ENCODE measurements at regions not wholly inside any gene's neighbourhood (a gene's known extent, or its start where the extent isn't known, plus 50 kb on each side); places are given as distances from the start of the nearest gene placed in this dataset.

DNA sequence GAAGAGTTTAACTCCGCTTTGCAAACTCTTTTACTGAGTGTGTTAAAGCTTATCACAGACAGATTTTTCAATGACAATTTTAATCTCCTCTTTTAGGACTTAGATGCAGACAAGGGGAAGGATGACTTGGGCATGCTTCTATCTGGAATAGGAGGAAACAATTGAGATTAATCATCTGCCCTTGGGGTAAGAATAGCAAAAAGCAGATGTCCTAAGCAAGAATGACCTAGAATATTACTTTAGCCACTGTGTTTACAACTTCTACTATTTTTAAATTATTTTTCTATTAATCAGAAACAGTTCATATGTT lies 569.0 kb upstream of the ADGRL2 start:
- Histone ChIP-seq H3K27me3 (no peaks in the 10 kb centered on the region), H3K4me3 (no peak overlapping the region), H3K27ac (peak overlapping the region; percentile 7 to 61), H3K36me3 (no peaks in the 10 kb centered on the region), H3K9me3 (no peaks in the 10 kb centered on the region), H3K4me1 (peaks cover 0 to 9% of the 10 kb centered on the region in 2 donors)
- no peak for TF ChIP-seq CTCF (IDR thresholded peaks at IDR 0.05)
- no peak for DNase-seq (ENCODE audit: low spot score)

DNA sequence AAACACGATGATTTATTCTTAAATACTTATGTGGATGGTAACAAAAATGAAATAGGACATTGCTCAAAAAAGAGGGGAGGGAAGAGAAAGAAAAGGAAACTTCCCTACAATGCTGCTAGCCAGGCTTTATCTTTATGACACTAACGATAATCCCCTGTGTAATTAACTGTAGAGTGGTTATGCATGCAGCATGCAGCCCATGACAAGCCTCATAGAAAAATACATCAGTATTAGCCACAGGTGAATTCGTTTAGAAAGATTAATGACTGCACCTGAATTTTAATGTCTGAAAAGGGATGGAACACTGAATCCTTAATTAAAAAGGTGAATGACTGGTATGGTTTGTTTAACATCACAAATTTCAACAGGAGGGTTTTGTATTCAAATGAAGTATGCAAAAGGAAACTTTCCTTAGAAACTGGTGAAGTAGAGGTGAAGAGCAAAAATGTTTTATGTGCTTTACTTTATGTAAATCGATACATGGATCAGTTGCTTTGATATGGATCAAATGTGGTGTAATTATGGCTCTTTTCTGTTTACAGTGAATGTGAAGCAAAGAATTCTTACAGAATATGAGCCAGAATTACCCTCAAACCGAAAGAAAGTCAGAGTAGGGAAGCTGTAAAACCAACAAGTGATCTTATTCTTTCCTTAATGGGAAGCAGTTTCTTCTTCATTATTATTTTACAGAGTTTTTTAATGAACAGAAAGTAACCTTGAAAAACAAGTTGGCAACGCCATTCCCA lies 569.6 kb upstream of the ADGRL2 start:
- peaks cover 0 to 9% of the 10 kb centered on the region in 2 donors for H3K4me1 ChIP-seq
- no peaks in the 10 kb centered on the region for H3K36me3 ChIP-seq
- TF ChIP-seq CTCF (IDR thresholded peaks at IDR 0.05) = no peak
- no peaks in the 10 kb centered on the region for H3K9me3 ChIP-seq
- peak overlapping the region; percentile 7 to 61 for H3K27ac ChIP-seq
- no peak for DNase-seq (ENCODE audit: low spot score)
- no peaks in the 10 kb centered on the region for H3K27me3 ChIP-seq
- no peak overlapping the region for H3K4me3 ChIP-seq

DNA sequence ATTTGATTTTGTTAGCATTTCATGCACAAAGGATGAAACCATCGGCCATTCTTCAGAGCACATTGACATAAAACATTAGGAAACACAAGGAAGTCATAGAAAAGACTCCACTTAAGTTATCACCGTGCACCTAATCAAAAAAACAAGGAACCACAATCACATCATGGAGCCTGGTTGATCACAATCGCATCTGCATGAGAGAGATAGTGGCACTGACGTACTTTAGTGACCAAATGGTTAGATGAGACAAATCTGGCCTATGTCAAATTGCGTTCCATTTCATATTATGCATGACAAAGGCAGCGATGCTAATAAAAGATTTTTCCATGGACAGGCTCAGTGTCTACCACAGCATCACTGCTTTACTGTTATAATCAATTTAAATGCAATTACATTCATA lies 571.8 kb upstream of the ADGRL2 start:
- H3K9me3 ChIP-seq = no peaks in the 10 kb centered on the region
- no peak overlapping the region for H3K27ac ChIP-seq
- no peaks in the 10 kb centered on the region for H3K27me3 ChIP-seq
- H3K36me3 ChIP-seq = no peaks in the 10 kb centered on the region
- H3K4me3 ChIP-seq = no peak overlapping the region
- DNase-seq (ENCODE audit: low spot score) = no peak
- peaks cover 0 to 13% of the 10 kb centered on the region in 2 donors for H3K4me1 ChIP-seq
- no peak for TF ChIP-seq CTCF (IDR thresholded peaks at IDR 0.05)

DNA sequence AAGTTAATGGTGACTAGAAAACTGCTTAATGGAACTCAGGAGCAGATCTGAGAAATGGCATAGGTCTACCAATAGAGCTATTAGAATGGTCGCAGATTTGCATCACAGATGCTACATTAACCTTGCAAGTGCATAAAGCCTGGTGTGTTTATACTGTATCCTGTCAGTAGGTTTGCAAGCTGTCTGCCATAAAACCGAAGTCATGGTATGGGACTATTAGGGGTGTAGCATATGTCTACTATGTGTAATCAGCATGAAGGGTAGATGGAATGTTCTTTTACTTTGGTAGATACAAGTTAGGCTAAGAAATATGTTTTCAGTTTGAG lies 574.2 kb upstream of the ADGRL2 start:
- Histone ChIP-seq H3K27me3 (no peaks in the 10 kb centered on the region), H3K4me3 (no peak overlapping the region), H3K27ac (peak overlapping the region in 1 of 2 donors; percentile 74), H3K9me3 (no peaks in the 10 kb centered on the region), H3K4me1 (peaks cover 0 to 5% of the 10 kb centered on the region in 2 donors), H3K36me3 (no peaks in the 10 kb centered on the region)
- DNase-seq (ENCODE audit: low spot score) = no peak
- TF ChIP-seq CTCF (IDR thresholded peaks at IDR 0.05) = no peak

DNA sequence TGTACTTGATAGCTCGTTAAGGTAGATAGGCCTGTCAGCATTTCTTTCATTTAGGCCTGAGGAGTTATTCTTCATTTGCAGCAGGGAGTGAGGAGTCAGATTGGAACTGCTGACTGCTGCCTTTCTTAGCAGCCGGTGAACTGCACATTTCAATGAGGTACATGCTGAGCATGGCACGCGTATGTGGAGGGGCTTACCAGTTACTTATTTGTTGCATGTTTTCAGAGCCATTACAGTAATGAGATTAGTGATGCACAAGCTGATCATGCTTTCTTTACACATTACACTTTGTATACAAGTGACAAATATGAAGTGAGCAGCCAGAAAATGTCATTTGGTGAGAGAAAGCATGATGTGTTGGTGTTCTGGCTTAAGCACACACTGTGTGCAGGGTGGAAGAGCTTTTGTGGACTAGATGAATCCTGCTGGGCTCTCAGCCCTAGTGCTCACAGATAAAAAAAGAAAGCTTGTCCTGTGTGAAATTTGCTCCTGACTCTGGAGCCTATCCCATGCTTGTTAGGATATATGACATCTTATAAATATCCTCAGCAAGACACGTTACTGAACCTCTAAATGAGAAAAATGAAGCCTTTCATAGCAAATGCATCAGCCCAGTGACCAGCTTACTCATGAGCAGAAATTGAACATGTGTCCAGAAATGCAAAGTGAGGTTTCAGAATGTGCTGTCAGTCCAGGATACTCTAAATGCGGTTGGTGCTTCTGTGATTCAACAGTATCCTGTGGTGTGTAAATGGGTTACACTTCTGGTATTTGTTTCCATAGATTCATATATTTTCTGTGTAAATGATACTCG lies 574.7 kb upstream of the ADGRL2 start:
- H3K4me3 ChIP-seq = no peak overlapping the region
- peak overlapping the region in 1 of 2 donors; percentile 74 for H3K27ac ChIP-seq
- no peaks in the 10 kb centered on the region for H3K27me3 ChIP-seq
- H3K9me3 ChIP-seq = no peaks in the 10 kb centered on the region
- TF ChIP-seq CTCF (IDR thresholded peaks at IDR 0.05) = no peak
- H3K36me3 ChIP-seq = no peaks in the 10 kb centered on the region
- no peak for DNase-seq (ENCODE audit: low spot score)
- peaks cover 0 to 10% of the 10 kb centered on the region in 2 donors for H3K4me1 ChIP-seq

Data from right atrium auricular region (tissue), 2 donors.